Ishikawa (cell line): ENCODE measurements at regions not wholly inside any gene's neighbourhood (a gene's known extent, or its start where the extent isn't known, plus 50 kb on each side); places are given as distances from the start of the nearest gene placed in this dataset.

Experiments used
- CEBPB ChIP-seq: IDR thresholded peaks from 2 replicates; pipeline ENCODE4 v1.6.1; 2012
- CREB1 ChIP-seq: IDR thresholded peaks from 2 replicates; pipeline ENCODE4 v1.6.1; 2012; ENCODE audit warnings: low read depth
- EGR1 ChIP-seq: IDR thresholded peaks from 2 replicates; pipeline ENCODE4 v1.6.1; 2012
- EP300 ChIP-seq: IDR thresholded peaks from 2 replicates; pipeline ENCODE4 v1.6.1; 2012; ENCODE audit warnings: borderline replicate concordance
- FOXM1 ChIP-seq: IDR thresholded peaks from 2 replicates; pipeline ENCODE4 v1.6.1; 2012; ENCODE audit warnings: low read depth, borderline replicate concordance
- NFIC ChIP-seq: IDR thresholded peaks from 2 replicates; pipeline ENCODE4 v1.6.1; 2012
- RAD21 ChIP-seq: IDR thresholded peaks from 2 replicates; pipeline ENCODE4 v1.6.1; 2012; ENCODE audit warnings: low read depth
- TAF1 ChIP-seq: IDR thresholded peaks from 2 replicates; pipeline ENCODE4 v1.6.1; 2012; ENCODE audit warnings: low read depth, mild to moderate bottlenecking
- TCF12 ChIP-seq: IDR thresholded peaks from 2 replicates; pipeline ENCODE4 v1.6.1; 2012; ENCODE audit warnings: low read depth
- TEAD4 ChIP-seq: IDR thresholded peaks from 2 replicates; pipeline ENCODE4 v1.6.1; 2012
- YY1 ChIP-seq: IDR thresholded peaks from 2 replicates; pipeline ENCODE4 v1.6.1; 2012; ENCODE audit warnings: low read depth
- ZBTB7A ChIP-seq: IDR thresholded peaks from 2 replicates; pipeline ENCODE4 v1.6.1; 2012; ENCODE audit warnings: low read depth
- TF ChIP-seq, protein P1 (sequence below): IDR thresholded peaks from 2 replicates; pipeline ENCODE4 v1.6.1; 2012; ENCODE audit warnings: low read depth, mild to moderate bottlenecking
- TF ChIP-seq, protein P2 (sequence below): IDR thresholded peaks from 2 replicates; pipeline ENCODE4 v1.6.1; 2012
- TF ChIP-seq, protein P3 (sequence below): IDR thresholded peaks from 2 replicates; pipeline ENCODE4 v1.6.1; 2012

DNA sequence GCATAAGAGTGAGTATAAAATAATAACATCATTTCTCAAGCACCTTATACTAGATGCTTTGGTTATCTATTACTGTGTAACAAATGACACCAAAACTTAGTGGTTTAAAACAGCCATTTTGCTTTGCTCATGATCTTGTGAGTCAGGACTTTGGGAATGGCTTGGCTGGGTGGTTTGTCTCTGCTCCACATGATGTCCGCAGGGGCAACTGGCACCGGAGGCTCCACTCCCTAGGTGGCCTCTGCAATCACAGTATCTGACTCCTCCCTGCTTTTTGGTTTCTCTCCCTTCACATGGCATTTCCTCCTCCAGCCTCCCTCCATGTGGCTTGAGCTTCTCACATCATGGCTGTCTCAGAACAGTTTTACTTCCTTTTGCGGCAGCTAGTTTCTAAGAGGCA is 259.5 kb downstream of the GAS1 start:
- TF ChIP-seq YY1: no peak
- TF ChIP-seq, protein P1, sequence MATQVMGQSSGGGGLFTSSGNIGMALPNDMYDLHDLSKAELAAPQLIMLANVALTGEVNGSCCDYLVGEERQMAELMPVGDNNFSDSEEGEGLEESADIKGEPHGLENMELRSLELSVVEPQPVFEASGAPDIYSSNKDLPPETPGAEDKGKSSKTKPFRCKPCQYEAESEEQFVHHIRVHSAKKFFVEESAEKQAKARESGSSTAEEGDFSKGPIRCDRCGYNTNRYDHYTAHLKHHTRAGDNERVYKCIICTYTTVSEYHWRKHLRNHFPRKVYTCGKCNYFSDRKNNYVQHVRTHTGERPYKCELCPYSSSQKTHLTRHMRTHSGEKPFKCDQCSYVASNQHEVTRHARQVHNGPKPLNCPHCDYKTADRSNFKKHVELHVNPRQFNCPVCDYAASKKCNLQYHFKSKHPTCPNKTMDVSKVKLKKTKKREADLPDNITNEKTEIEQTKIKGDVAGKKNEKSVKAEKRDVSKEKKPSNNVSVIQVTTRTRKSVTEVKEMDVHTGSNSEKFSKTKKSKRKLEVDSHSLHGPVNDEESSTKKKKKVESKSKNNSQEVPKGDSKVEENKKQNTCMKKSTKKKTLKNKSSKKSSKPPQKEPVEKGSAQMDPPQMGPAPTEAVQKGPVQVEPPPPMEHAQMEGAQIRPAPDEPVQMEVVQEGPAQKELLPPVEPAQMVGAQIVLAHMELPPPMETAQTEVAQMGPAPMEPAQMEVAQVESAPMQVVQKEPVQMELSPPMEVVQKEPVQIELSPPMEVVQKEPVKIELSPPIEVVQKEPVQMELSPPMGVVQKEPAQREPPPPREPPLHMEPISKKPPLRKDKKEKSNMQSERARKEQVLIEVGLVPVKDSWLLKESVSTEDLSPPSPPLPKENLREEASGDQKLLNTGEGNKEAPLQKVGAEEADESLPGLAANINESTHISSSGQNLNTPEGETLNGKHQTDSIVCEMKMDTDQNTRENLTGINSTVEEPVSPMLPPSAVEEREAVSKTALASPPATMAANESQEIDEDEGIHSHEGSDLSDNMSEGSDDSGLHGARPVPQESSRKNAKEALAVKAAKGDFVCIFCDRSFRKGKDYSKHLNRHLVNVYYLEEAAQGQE: no peak
- TF ChIP-seq CREB1: no peak
- TF ChIP-seq TEAD4: no peak
- TF ChIP-seq, protein P2, sequence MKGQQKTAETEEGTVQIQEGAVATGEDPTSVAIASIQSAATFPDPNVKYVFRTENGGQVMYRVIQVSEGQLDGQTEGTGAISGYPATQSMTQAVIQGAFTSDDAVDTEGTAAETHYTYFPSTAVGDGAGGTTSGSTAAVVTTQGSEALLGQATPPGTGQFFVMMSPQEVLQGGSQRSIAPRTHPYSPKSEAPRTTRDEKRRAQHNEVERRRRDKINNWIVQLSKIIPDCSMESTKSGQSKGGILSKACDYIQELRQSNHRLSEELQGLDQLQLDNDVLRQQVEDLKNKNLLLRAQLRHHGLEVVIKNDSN: no peak
- TF ChIP-seq, protein P3, sequence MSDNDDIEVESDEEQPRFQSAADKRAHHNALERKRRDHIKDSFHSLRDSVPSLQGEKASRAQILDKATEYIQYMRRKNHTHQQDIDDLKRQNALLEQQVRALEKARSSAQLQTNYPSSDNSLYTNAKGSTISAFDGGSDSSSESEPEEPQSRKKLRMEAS: no peak
- no peak for TF ChIP-seq NFIC
- TF ChIP-seq ZBTB7A: no peak
- no peak for TF ChIP-seq CEBPB
- TF ChIP-seq FOXM1: no peak
- no peak for TF ChIP-seq TCF12
- no peak for TF ChIP-seq EP300
- TF ChIP-seq RAD21: no peak
- no peak for TF ChIP-seq EGR1
- no peak for TF ChIP-seq TAF1

DNA sequence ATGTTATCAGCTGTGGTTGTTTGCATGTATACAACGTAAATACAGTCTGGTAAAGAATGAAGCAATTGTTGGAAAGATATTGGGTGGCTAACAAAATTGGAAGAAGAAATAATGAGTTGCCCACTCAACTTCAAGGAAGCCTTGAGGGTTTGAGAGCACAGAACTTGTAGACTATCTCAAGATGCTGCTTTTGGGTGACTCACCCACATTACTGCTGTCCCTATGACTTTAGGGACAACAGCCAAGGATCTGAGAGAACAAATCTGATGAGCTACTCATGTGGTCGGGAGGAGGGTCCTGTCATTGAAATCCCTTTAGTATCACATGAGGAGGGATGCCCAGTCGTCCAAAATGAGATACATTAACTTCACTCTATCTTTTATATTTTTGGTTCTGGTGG is 261.8 kb downstream of the GAS1 start:
- TF ChIP-seq RAD21: no peak

DNA sequence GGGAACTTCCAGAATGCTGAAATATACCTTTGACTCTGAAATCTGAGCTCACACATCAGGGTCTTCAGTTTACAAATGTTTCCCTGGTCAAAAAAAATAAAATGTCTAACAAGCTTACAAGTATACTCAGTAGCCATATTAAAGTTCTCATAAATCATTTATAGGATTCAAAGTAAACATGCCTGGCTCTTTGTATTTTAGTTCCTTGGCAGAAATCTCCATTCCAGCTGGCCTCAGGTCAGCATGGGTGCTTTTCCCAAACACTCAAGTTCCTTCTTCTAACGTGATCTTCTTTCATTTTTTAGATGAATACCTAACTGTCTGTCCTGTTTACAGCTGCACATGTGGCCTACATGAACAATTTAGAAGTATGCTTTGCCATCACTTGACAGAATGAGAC is 263.2 kb downstream of the GAS1 start:
- TF ChIP-seq ZBTB7A (no peak), RAD21 (no peak), TAF1 (no peak), NFIC (no peak), CREB1 (no peak), EP300 (no peak), CEBPB (no peak), FOXM1 (no peak), YY1 (no peak), TEAD4 (no peak), EGR1 (no peak), TCF12 (no peak)
- TF ChIP-seq, protein P1: no peak
- TF ChIP-seq, protein P3: no peak
- TF ChIP-seq, protein P2: no peak

DNA sequence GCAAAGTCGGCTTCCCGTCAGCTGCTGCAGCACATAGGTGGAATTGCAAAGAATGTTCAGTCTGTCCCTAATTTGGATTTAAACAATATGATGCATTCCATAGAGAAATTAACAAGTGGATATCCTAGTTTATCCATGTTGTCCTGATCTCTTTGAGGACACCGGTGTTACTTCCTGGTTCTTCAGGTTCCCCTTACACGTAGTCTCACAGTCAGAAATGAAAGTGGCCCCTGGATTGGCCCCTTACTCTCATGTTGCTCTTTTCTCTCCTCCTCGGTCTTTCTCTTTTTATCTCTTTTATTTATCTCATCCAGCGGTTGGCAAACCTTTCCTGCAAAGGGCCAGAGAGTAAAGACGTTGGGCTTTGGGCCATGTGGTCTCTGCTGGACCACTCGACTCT is 265.1 kb downstream of the GAS1 start:
- TF ChIP-seq ZBTB7A (no peak), RAD21 (no peak), CEBPB (no peak), NFIC (no peak), YY1 (no peak)

DNA sequence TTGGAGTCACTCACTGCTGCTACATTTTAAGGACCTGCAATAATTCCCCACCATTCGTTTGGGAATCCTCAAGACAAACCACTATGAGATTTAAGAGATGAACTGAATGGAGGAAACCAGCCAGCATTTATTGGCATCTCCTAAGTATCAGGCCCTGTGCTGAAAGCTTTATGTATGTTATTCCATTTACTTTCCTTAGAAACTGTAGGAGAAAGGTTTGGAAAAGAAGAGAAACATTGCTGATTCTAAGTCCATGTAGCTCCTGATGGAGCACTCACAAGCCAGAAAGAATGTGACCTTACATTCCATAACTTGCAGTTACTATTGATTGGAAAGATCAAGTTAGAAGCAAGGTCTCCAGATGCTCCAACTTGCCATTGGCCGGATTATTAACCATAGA is 267.4 kb downstream of the GAS1 start:
- TF ChIP-seq YY1 (no peak), TAF1 (no peak), ZBTB7A (no peak), NFIC (no peak), EP300 (no peak), CEBPB (no peak), FOXM1 (no peak), EGR1 (no peak), TEAD4 (no peak), CREB1 (no peak), TCF12 (no peak), RAD21 (no peak)
- TF ChIP-seq, protein P3: no peak
- TF ChIP-seq, protein P1: no peak
- TF ChIP-seq, protein P2: no peak
